H1 (cell line): ENCODE measurements at regions not wholly inside any gene's neighbourhood (a gene's known extent, or its start where the extent isn't known, plus 50 kb on each side); places are given as distances from the start of the nearest gene placed in this dataset.

Experiments used
- CTCF ChIA-PET: fragments of 300-600 bp; sonication (Branson Sonifier 250); formaldehyde crosslinking; loops from one replicate; lab custom pipeline; 2021; ENCODE audit not compliant: partially characterized antibody; lab: Charles Lee
- POLR2A ChIA-PET: fragments of 300-600 bp; sonication (Branson Sonifier 250); formaldehyde crosslinking; loops from one replicate; lab custom pipeline; 2021; ENCODE audit warnings: inconsistent platforms; ENCODE audit not compliant: partially characterized antibody; lab: Charles Lee
- DNase-seq, 2 experiments: peaks; one replicate each; pipeline versions ENCODE4 v3.0.0 to v3.0.0-alpha.2; 2010 to 2022; ENCODE audit warnings: low spot score in 2 of 2, low read depth in 1 of 2, mixed read lengths in 1 of 2
- FAIRE-seq: peaks from 2 replicates; lab custom pipeline; 2011; peaks lifted over from hg19 to GRCh38; lab: Jason Lieb, UNC
- H2AFZ ChIP-seq: 2 replicates; pipeline ENCODE4 v1.8.1; 2012; ENCODE audit warnings: low read length, inconsistent platforms
- H2AK5ac ChIP-seq: 2 replicates; pipeline ENCODE4 v1.6.1; 2013; ENCODE audit warnings: low read depth, low read length
- H2BK120ac ChIP-seq: replicated peaks from 2 replicates; pipeline ENCODE3; 2013; ENCODE audit warnings: low read depth, low read length, inconsistent platforms
- H2BK12ac ChIP-seq: 2 replicates; pipeline ENCODE4 v1.6.1; 2013; ENCODE audit warnings: low read depth, low read length
- H2BK15ac ChIP-seq: 2 replicates; pipeline ENCODE4 v1.6.1; 2013; ENCODE audit warnings: low read length
- H2BK20ac ChIP-seq: 2 replicates; pipeline ENCODE4 v1.6.1; 2013; ENCODE audit warnings: low read length
- H2BK5ac ChIP-seq: 2 replicates; pipeline ENCODE4 v1.6.1; 2013; ENCODE audit warnings: low read depth, low read length
- H3K14ac ChIP-seq: 2 replicates; pipeline ENCODE4 v1.6.1; 2013; ENCODE audit warnings: inconsistent platforms; ENCODE audit not compliant: insufficient read length
- H3K18ac ChIP-seq: 2 replicates; pipeline ENCODE4 v1.6.1; 2013; ENCODE audit warnings: low read length; ENCODE audit errors: extremely low read depth
- H3K23ac ChIP-seq: 2 replicates; pipeline ENCODE4 v1.6.1; 2013; ENCODE audit warnings: inconsistent platforms; ENCODE audit not compliant: insufficient read length
- H3K23me2 ChIP-seq: 2 replicates; pipeline ENCODE4 v1.6.1; 2013; ENCODE audit warnings: low read depth, low read length
- H3K27ac ChIP-seq: 2 replicates; pipeline ENCODE4 v1.6.1; 2011; ENCODE audit warnings: low read depth, low read length, inconsistent platforms
- H3K27me3 ChIP-seq, 4 experiments: replicated peaks in 1 of 4; 1 replicate in 1 of 4; 2 replicates in 3 of 4; pipeline versions ENCODE4 v1.6.1 to v1.8.1; 2011 to 2013; ENCODE audit warnings: low read length in 3 of 4, mild to moderate bottlenecking in 3 of 4, inconsistent platforms in 2 of 4, mixed read lengths in 2 of 4, moderate library complexity in 1 of 4; ENCODE audit not compliant: control insufficient read depth in 3 of 4, insufficient read depth in 3 of 4; ENCODE audit errors: extremely low read depth in 1 of 4
- H3K36me3 ChIP-seq, 4 experiments: 2 replicates each; pipeline versions ENCODE4 v1.6.1 to v1.8.1; 2011 to 2013; ENCODE audit warnings: mild to moderate bottlenecking in 4 of 4, low read length in 3 of 4, moderate library complexity in 2 of 4, control low read depth in 1 of 4, inconsistent platforms in 1 of 4; ENCODE audit not compliant: insufficient read depth in 4 of 4, control insufficient read depth in 2 of 4
- H3K4ac ChIP-seq: replicated peaks from 2 replicates; pipeline ENCODE3; 2013; ENCODE audit warnings: low read length, low read depth, mixed read lengths, inconsistent platforms; ENCODE audit not compliant: insufficient read length
- H3K4me1 ChIP-seq, 4 experiments: replicated peaks in 1 of 4; 1 replicate in 1 of 4; 2 replicates in 3 of 4; pipeline versions ENCODE4 v1.6.1 to v1.8.1; 2011 to 2013; ENCODE audit warnings: low read length in 3 of 4, inconsistent platforms in 2 of 4, mixed read lengths in 1 of 4; ENCODE audit not compliant: insufficient read depth in 4 of 4, control insufficient read depth in 3 of 4
- H3K4me2 ChIP-seq, 2 experiments: 2 replicates each; pipeline versions ENCODE4 v1.6.1 to v1.8.1; 2011 to 2013; ENCODE audit warnings: low read depth in 2 of 2, low read length in 2 of 2, control low read depth in 1 of 2, inconsistent platforms in 1 of 2, mild to moderate bottlenecking in 1 of 2; ENCODE audit not compliant: insufficient read depth in 1 of 2
- H3K4me3 ChIP-seq, 4 experiments: fragments of 200-600, 300-600 bp in 1 of 4; sonication (generic), shearing (Covaris generic), sonication (Bioruptor Twin) in 1 of 4; 2 replicates each; pipeline versions ENCODE4 v1.5.1 to v1.8.1; 2011 to 2016; ENCODE audit warnings: low read length in 4 of 4, low read depth in 3 of 4, control low read depth in 2 of 4, inconsistent platforms in 2 of 4, mild to moderate bottlenecking in 2 of 4, mixed read lengths in 1 of 4, moderate library complexity in 1 of 4; ENCODE audit not compliant: insufficient read depth in 2 of 4; ENCODE audit errors: extremely low read depth in 1 of 4
- H3K56ac ChIP-seq: replicated peaks from 2 replicates; pipeline ENCODE3; 2013; ENCODE audit warnings: low read depth, mild to moderate bottlenecking, mixed read lengths, low read length, inconsistent platforms; ENCODE audit not compliant: insufficient read length
- H3K79me1 ChIP-seq: 2 replicates; pipeline ENCODE4 v1.6.1; 2013; ENCODE audit warnings: low read depth, low read length, control low read depth
- H3K79me2 ChIP-seq, 2 experiments: 2 replicates each; pipeline versions ENCODE4 v1.6.1 to v1.8.1; 2012 to 2013; ENCODE audit warnings: low read length in 2 of 2, mild to moderate bottlenecking in 2 of 2, inconsistent platforms in 1 of 2; ENCODE audit not compliant: insufficient read depth in 2 of 2, control insufficient read depth in 1 of 2
- H3K9ac ChIP-seq, 4 experiments: replicated peaks in 1 of 4; 1 replicate in 1 of 4; 2 replicates in 3 of 4; pipeline versions ENCODE4 v1.6.1 to v1.8.1; 2011 to 2013; ENCODE audit warnings: low read depth in 3 of 4, low read length in 3 of 4, control low read depth in 2 of 4, mild to moderate bottlenecking in 2 of 4, moderate library complexity in 2 of 4, inconsistent platforms in 1 of 4; ENCODE audit errors: extremely low read depth in 1 of 4
- H3K9me3 ChIP-seq, 2 experiments: 2 replicates each; pipeline versions ENCODE4 v1.6.1 to v1.8.1; 2012 to 2013; ENCODE audit warnings: mild to moderate bottlenecking in 2 of 2, moderate library complexity in 2 of 2, control low read depth in 1 of 2, inconsistent platforms in 1 of 2, low read depth in 1 of 2, low read length in 1 of 2, mixed read lengths in 1 of 2; ENCODE audit not compliant: insufficient read depth in 2 of 2
- H4K20me1 ChIP-seq, 2 experiments: replicated peaks in 1 of 2; 2 replicates each; pipeline versions ENCODE3 to v1.8.1; 2011 to 2013; ENCODE audit warnings: inconsistent platforms in 2 of 2, low read length in 2 of 2, mild to moderate bottlenecking in 1 of 2; ENCODE audit not compliant: insufficient read depth in 2 of 2, control insufficient read depth in 1 of 2
- H4K5ac ChIP-seq: 2 replicates; pipeline ENCODE4 v1.6.1; 2013; ENCODE audit warnings: low read length, low read depth, mixed read lengths, inconsistent platforms; ENCODE audit not compliant: insufficient read length
- H4K8ac ChIP-seq: 2 replicates; pipeline ENCODE4 v1.8.0; 2013; ENCODE audit warnings: mild to moderate bottlenecking, moderate library complexity, low read length, inconsistent platforms; ENCODE audit not compliant: insufficient read depth; ENCODE audit errors: extremely low read depth
- H4K91ac ChIP-seq: replicated peaks from 2 replicates; pipeline ENCODE3; 2013; ENCODE audit warnings: low read length, mixed read lengths, inconsistent platforms; ENCODE audit not compliant: insufficient read length
- SP1 ChIP-seq: IDR thresholded peaks from 2 replicates; pipeline ENCODE4 v1.6.1; 2011; ENCODE audit warnings: low read depth, low read length
- WGBS, 2 experiments: shearing (Covaris generic) in 1 of 2; methylation state at CpG; one replicate each; pipeline versions ENCODE4 v1.1.6 to v1.1.7; 2013 to 2015; ENCODE audit warnings: low lambda C conversion rate in 2 of 2, mixed read lengths in 2 of 2, inconsistent platforms in 1 of 2, low coverage in 1 of 2, missing lambda C conversion rate in 1 of 2; ENCODE audit not compliant: insufficient replicate concordance in 2 of 2, insufficient coverage in 1 of 2, insufficient read length in 1 of 2; ENCODE audit errors: extremely low coverage in 1 of 2, missing lambda C conversion rate in 1 of 2; 5-methylcytosine and 5-hydroxymethylcytosine counted together

GRCh38 chr13:88590574-88590973, 919.4 kb downstream of the SLITRK5 start:
- Histone ChIP-seq H3K4ac (no peak overlapping the region), H3K56ac (no peak overlapping the region), H3K79me2 (no peaks in the 10 kb centered on the region), H3K23me2 (no peaks in the 10 kb centered on the region), H2BK20ac (no peak overlapping the region), H4K20me1 (no peaks in the 10 kb centered on the region), H2AFZ (no peak overlapping the region), H4K91ac (no peak overlapping the region), H4K8ac (no peak overlapping the region), H3K23ac (no peak overlapping the region), H3K4me3 (no peak overlapping the region), H3K36me3 (no peaks in the 10 kb centered on the region), H3K14ac (no peak overlapping the region), H4K5ac (no peak overlapping the region), H3K27me3 (no peaks in the 10 kb centered on the region), H3K4me1 (no peaks in the 10 kb centered on the region), H3K18ac (no peak overlapping the region), H2BK120ac (no peak overlapping the region), H2AK5ac (no peak overlapping the region), H2BK12ac (no peak overlapping the region), H3K79me1 (no peaks in the 10 kb centered on the region), H3K4me2 (no peak overlapping the region), H3K9ac (no peak overlapping the region), H2BK5ac (no peak overlapping the region), H3K9me3 (peaks cover 6 to 13% of the 10 kb centered on the region in 2 experiments; a peak in 3 of 4 replicates), H2BK15ac (no peak overlapping the region), H3K27ac (no peak overlapping the region)
- CTCF ChIA-PET = no interaction called here
- 91% methylated on average over 1 of the region's 1 CpG; no CpG with 5 or more reads in 1 of the 2 experiments for WGBS, 2 experiments
- DNase-seq (no peak), FAIRE-seq (no peak)
- POLR2A ChIA-PET = no interaction called here
- no peak for TF ChIP-seq SP1
